Liver (tissue), 8 donors: ENCODE measurements at regions not wholly inside any gene's neighbourhood (a gene's known extent, or its start where the extent isn't known, plus 50 kb on each side); places are given as distances from the start of the nearest gene placed in this dataset.

Experiments
- DNase-seq: peaks from one replicate; pipeline ENCODE4 v3.0.0-alpha.2; 2017; ENCODE audit warnings: low spot score
- H3K27ac ChIP-seq, 2 donors: one replicate each; pipeline ENCODE4 v1.7.0; 2013; ENCODE audit warnings: inconsistent platforms in 2 of 2, low read length in 2 of 2, control low read depth in 1 of 2, low read depth in 1 of 2, mild to moderate bottlenecking in 1 of 2
- H3K27me3 ChIP-seq, 4 donors: one replicate each; pipeline versions ENCODE4 v1.6.1 to v1.7.0; 2013; ENCODE audit warnings: low read length in 3 of 4, inconsistent platforms in 1 of 4, mild to moderate bottlenecking in 1 of 4, moderate library complexity in 1 of 4; ENCODE audit not compliant: control insufficient read depth in 4 of 4, insufficient read depth in 4 of 4
- H3K36me3 ChIP-seq, 4 donors: one replicate each; pipeline versions ENCODE4 v1.6.1 to v1.7.0; 2013; ENCODE audit warnings: low read length in 3 of 4, mild to moderate bottlenecking in 3 of 4, low read depth in 1 of 4, moderate library complexity in 1 of 4; ENCODE audit not compliant: control insufficient read depth in 4 of 4, insufficient read depth in 3 of 4
- H3K4me1 ChIP-seq, 4 donors: one replicate each; pipeline versions ENCODE4 v1.6.1 to v1.7.0; 2013; ENCODE audit warnings: low read length in 3 of 4, mild to moderate bottlenecking in 3 of 4, moderate library complexity in 1 of 4; ENCODE audit not compliant: control insufficient read depth in 4 of 4, insufficient read depth in 4 of 4
- H3K4me3 ChIP-seq, 3 donors: one replicate each; pipeline versions ENCODE4 v1.6.1 to v1.7.0; 2013; ENCODE audit warnings: low read length in 3 of 3, control low read depth in 1 of 3, low read depth in 1 of 3, mild to moderate bottlenecking in 1 of 3
- H3K9ac ChIP-seq, 2 donors: one replicate each; pipeline ENCODE4 v1.7.0; 2013; ENCODE audit warnings: low read length in 2 of 2, mild to moderate bottlenecking in 2 of 2, moderate library complexity in 2 of 2, control low read depth in 1 of 2, low read depth in 1 of 2
- H3K9me3 ChIP-seq, 4 donors: one replicate each; pipeline versions ENCODE4 v1.6.1 to v1.7.0; 2013; ENCODE audit warnings: low read length in 3 of 4; ENCODE audit not compliant: control insufficient read depth in 4 of 4
- CTCF ChIP-seq: fragments of 150-350 bp; IDR thresholded peaks from 2 replicates; pipeline ENCODE4 v1.5.1; 2017; ENCODE audit warnings: improper control_type of control experiment, low read depth, low read length; ENCODE audit not compliant: missing input control
- EGR1 ChIP-seq, 2 donors: IDR thresholded peaks; 2 replicates each; pipeline ENCODE4 v1.6.1; 2016 to 2018; ENCODE audit warnings: antibody characterized with exemption in 2 of 2, low read depth in 2 of 2
- FOXA1 ChIP-seq: IDR thresholded peaks from 2 replicates; pipeline ENCODE4 v1.6.1; 2016; ENCODE audit warnings: antibody characterized with exemption
- FOXA2 ChIP-seq: IDR thresholded peaks from 2 replicates; pipeline ENCODE4 v1.6.1; 2016; ENCODE audit warnings: antibody characterized with exemption
- GABPA ChIP-seq, 2 donors: IDR thresholded peaks in 1 of 2; conservative IDR thresholded peaks in 1 of 2; 2 replicates each; pipeline ENCODE4 v1.6.1; 2016; ENCODE audit warnings: antibody characterized with exemption in 2 of 2, mild to moderate bottlenecking in 1 of 2, moderate library complexity in 1 of 2
- HNF4A ChIP-seq, 2 donors: conservative IDR thresholded peaks; 2 replicates each; pipeline ENCODE4 v1.6.1; 2016; ENCODE audit warnings: antibody characterized with exemption in 2 of 2, mild to moderate bottlenecking in 2 of 2
- HNF4G ChIP-seq: IDR thresholded peaks from 2 replicates; pipeline ENCODE4 v1.6.1; 2016; ENCODE audit warnings: antibody characterized with exemption
- JUND ChIP-seq, 2 donors: IDR thresholded peaks; 2 replicates each; pipeline ENCODE4 v1.6.1; 2016; ENCODE audit warnings: antibody characterized with exemption in 2 of 2
- MAX ChIP-seq: IDR thresholded peaks from 2 replicates; pipeline ENCODE4 v1.6.1; 2016; ENCODE audit warnings: antibody characterized with exemption
- NR2F2 ChIP-seq: IDR thresholded peaks from 2 replicates; pipeline ENCODE4 v1.6.1; 2016; ENCODE audit warnings: antibody characterized with exemption
- RAD21 ChIP-seq, 2 donors: IDR thresholded peaks; 2 replicates each; pipeline ENCODE4 v1.6.1; 2016; ENCODE audit warnings: antibody characterized with exemption in 2 of 2, mild to moderate bottlenecking in 2 of 2
- RXRA ChIP-seq, 2 donors: IDR thresholded peaks; 2 replicates each; pipeline ENCODE4 v1.6.1; 2017 to 2018; ENCODE audit warnings: antibody characterized with exemption in 2 of 2, mild to moderate bottlenecking in 1 of 2
- SP1 ChIP-seq: IDR thresholded peaks from 2 replicates; pipeline ENCODE4 v1.6.1; 2018; ENCODE audit warnings: antibody characterized with exemption, mild to moderate bottlenecking
- TAF1 ChIP-seq: conservative IDR thresholded peaks from 2 replicates; pipeline ENCODE4 v1.6.1; 2016; ENCODE audit warnings: antibody characterized with exemption, mild to moderate bottlenecking
- YY1 ChIP-seq: IDR thresholded peaks from 2 replicates; pipeline ENCODE4 v1.6.1; 2016; ENCODE audit warnings: antibody characterized with exemption, mild to moderate bottlenecking
- ZBTB33 ChIP-seq: IDR thresholded peaks from 2 replicates; pipeline ENCODE4 v1.6.1; 2016; ENCODE audit warnings: antibody characterized with exemption
- WGBS: extraction: QIAGEN DNeasy Blood & Tissue Kit; methylation state at CpG from one replicate; pipeline ENCODE4 v1.1.7; 2013; 5-methylcytosine and 5-hydroxymethylcytosine counted together
- TF ChIP-seq, protein P1 (sequence below): IDR thresholded peaks from 2 replicates; pipeline ENCODE4 v1.6.1; 2016; ENCODE audit warnings: antibody characterized with exemption
- TF ChIP-seq, protein P2 (sequence below): IDR thresholded peaks from 2 replicates; pipeline ENCODE4 v1.6.1; 2016; ENCODE audit warnings: antibody characterized with exemption, mild to moderate bottlenecking
- donor health status: healthy.
- donor health status: healthy.
- donor health status: healthy.
- donor health status: healthy.
- donor health status: healthy.

DNA sequence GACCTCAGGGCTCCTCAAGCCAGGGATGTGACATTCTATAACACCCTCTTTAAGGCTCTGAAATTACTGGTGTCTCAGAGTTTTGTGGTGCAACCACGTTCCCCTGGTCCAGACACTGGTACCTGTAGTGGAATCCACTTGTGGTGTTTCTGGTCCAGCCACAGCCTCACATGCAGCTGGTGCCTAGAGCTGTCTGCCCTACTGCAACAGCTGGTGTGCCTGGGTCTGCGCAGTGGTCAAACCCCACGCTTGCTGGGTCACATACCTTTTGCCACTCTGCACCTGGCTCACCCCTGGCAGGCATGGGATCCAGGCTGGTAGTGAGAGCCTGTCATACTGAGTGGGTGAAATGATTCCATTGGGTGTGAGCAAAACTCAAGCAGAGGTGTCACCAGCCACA is 1230.2 kb upstream of the EYS start:
- no peak overlapping the region for H3K27ac ChIP-seq
- no peaks in the 10 kb centered on the region for H3K4me1 ChIP-seq
- DNase-seq, result no peak
- peaks cover 0 to 16% (median 6%) of the 10 kb centered on the region in 4 donors for H3K9me3 ChIP-seq
- TF ChIP-seq HNF4A (conservative IDR thresholded peaks at IDR 0.05) (no peak), ZBTB33 (no peak), NR2F2 (no peak), EGR1 (IDR thresholded peaks at IDR 0.05; ENCODE audit: low read depth in 2 of 2) (no peak), RXRA (IDR thresholded peaks at IDR 0.05) (no peak), RAD21 (IDR thresholded peaks at IDR 0.05) (no peak), TAF1 (no peak), CTCF (no peak), GABPA (IDR thresholded peaks at IDR 0.05 in 1 of 2, conservative IDR thresholded peaks at IDR 0.05 in 1 of 2) (no peak), HNF4G (no peak), JUND (IDR thresholded peaks at IDR 0.05) (no peak), YY1 (no peak), FOXA1 (no peak), SP1 (no peak), FOXA2 (no peak), MAX (no peak)
- TF ChIP-seq, protein P1, sequence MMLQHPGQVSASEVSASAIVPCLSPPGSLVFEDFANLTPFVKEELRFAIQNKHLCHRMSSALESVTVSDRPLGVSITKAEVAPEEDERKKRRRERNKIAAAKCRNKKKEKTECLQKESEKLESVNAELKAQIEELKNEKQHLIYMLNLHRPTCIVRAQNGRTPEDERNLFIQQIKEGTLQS, result no peak
- TF ChIP-seq, protein P2, sequence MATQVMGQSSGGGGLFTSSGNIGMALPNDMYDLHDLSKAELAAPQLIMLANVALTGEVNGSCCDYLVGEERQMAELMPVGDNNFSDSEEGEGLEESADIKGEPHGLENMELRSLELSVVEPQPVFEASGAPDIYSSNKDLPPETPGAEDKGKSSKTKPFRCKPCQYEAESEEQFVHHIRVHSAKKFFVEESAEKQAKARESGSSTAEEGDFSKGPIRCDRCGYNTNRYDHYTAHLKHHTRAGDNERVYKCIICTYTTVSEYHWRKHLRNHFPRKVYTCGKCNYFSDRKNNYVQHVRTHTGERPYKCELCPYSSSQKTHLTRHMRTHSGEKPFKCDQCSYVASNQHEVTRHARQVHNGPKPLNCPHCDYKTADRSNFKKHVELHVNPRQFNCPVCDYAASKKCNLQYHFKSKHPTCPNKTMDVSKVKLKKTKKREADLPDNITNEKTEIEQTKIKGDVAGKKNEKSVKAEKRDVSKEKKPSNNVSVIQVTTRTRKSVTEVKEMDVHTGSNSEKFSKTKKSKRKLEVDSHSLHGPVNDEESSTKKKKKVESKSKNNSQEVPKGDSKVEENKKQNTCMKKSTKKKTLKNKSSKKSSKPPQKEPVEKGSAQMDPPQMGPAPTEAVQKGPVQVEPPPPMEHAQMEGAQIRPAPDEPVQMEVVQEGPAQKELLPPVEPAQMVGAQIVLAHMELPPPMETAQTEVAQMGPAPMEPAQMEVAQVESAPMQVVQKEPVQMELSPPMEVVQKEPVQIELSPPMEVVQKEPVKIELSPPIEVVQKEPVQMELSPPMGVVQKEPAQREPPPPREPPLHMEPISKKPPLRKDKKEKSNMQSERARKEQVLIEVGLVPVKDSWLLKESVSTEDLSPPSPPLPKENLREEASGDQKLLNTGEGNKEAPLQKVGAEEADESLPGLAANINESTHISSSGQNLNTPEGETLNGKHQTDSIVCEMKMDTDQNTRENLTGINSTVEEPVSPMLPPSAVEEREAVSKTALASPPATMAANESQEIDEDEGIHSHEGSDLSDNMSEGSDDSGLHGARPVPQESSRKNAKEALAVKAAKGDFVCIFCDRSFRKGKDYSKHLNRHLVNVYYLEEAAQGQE, result no peak
- H3K27me3 ChIP-seq, result no peaks in the 10 kb centered on the region
- no peak overlapping the region for H3K9ac ChIP-seq
- H3K36me3 ChIP-seq, result no peaks in the 10 kb centered on the region
- 79% methylated on average over 3 of the region's 3 CpGs for WGBS
- H3K4me3 ChIP-seq, result no peak overlapping the region

DNA sequence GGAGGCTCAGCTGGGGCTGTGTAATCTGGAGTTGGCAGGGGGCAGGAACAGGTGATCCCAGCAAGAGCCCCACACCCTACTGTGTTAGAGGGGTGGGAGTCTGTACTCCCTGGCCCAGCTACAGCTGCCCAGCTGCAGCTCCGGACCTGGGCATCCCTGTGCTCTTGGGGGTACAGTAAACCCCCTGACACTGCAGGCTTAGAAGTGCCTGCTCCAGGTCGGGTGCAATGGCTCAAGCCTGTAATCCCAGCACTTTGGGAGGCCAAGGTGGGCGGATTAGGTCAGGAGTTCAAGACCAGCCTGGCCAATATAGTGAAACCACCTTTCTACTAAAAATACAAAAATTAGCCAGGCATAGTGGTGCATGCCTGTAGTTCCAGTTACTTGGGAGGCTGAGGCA is 1228.6 kb upstream of the EYS start:
- Histone ChIP-seq H3K9me3 (peaks cover 0 to 16% (median 6%) of the 10 kb centered on the region in 4 donors), H3K4me3 (no peak overlapping the region), H3K27me3 (no peaks in the 10 kb centered on the region), H3K4me1 (no peaks in the 10 kb centered on the region), H3K36me3 (no peaks in the 10 kb centered on the region), H3K9ac (no peak overlapping the region), H3K27ac (no peak overlapping the region)
- 61% methylated on average over 3 of the region's 3 CpGs for WGBS
- no peak for DNase-seq
- TF ChIP-seq MAX, result no peak
- no peak for TF ChIP-seq HNF4A (conservative IDR thresholded peaks at IDR 0.05)
- TF ChIP-seq CTCF, result no peak
- TF ChIP-seq RAD21 (IDR thresholded peaks at IDR 0.05), result no peak
- no peak for TF ChIP-seq YY1
- no peak for TF ChIP-seq FOXA2
- TF ChIP-seq TAF1, result no peak
- TF ChIP-seq, protein P2, result no peak
- TF ChIP-seq SP1, result no peak
- no peak for TF ChIP-seq FOXA1
- no peak for TF ChIP-seq GABPA (IDR thresholded peaks at IDR 0.05 in 1 of 2, conservative IDR thresholded peaks at IDR 0.05 in 1 of 2)
- TF ChIP-seq EGR1 (IDR thresholded peaks at IDR 0.05; ENCODE audit: low read depth in 2 of 2), result no peak
- TF ChIP-seq NR2F2, result no peak
